H1 (cell line): ENCODE measurements at regions not wholly inside any gene's neighbourhood (a gene's known extent, or its start where the extent isn't known, plus 50 kb on each side); places are given as distances from the start of the nearest gene placed in this dataset.

Source experiments
- ATF3 ChIP-seq: IDR thresholded peaks from 2 replicates; pipeline ENCODE4 v1.6.1; 2011; ENCODE audit warnings: low read depth, mild to moderate bottlenecking, low read length; ENCODE audit not compliant: insufficient read depth
- EP300 ChIP-seq, 2 experiments: IDR thresholded peaks; 1 replicate in 1 of 2; 2 replicates in 1 of 2; pipeline ENCODE4 v1.6.1; 2011 to 2012; ENCODE audit warnings: low read depth in 2 of 2, low read length in 2 of 2, mild to moderate bottlenecking in 2 of 2, borderline replicate concordance in 1 of 2, inconsistent platforms in 1 of 2, moderate library complexity in 1 of 2
- KDM1A ChIP-seq: fragments of 200-600, 300-600 bp; sonication (generic); IDR thresholded peaks from 2 replicates; pipeline ENCODE4 v1.7.1; 2016; ENCODE audit warnings: mild to moderate bottlenecking, low read length, borderline replicate concordance
- MAX ChIP-seq: IDR thresholded peaks from 2 replicates; pipeline ENCODE4 v1.6.1; 2012; ENCODE audit warnings: inconsistent platforms
- NRF1 ChIP-seq: IDR thresholded peaks from 2 replicates; pipeline ENCODE4 v1.6.1; 2011; ENCODE audit warnings: mild to moderate bottlenecking, low read depth, low read length, improper control_type of control experiment
- PHF8 ChIP-seq: fragments of 200-600 bp; sonication (generic); conservative IDR thresholded peaks from 2 replicates; pipeline ENCODE4 v1.7.1; 2012; ENCODE audit warnings: low read depth, mild to moderate bottlenecking, inconsistent platforms, low read length, moderate library complexity

GRCh38 chr2:162928356-162928755, 89.8 kb upstream of the KCNH7 start (continued):
- TF ChIP-seq MAX, result no peak
- TF ChIP-seq ATF3, result no peak
- no peak for TF ChIP-seq PHF8
- no peak for TF ChIP-seq KDM1A
- no peak for TF ChIP-seq EP300 (IDR thresholded peaks at IDR 0.05; ENCODE audit: borderline replicate concordance in 1 of 2, low read depth in 2 of 2, low read length in 2 of 2)
- TF ChIP-seq NRF1, result no peak
